SK-N-SH (cell line): ENCODE measurements at regions not wholly inside any gene's neighbourhood (a gene's known extent, or its start where the extent isn't known, plus 50 kb on each side); places are given as distances from the start of the nearest gene placed in this dataset.

Source experiments
- CTCF ChIA-PET: fragments of 300-600, 350-600 bp; formaldehyde crosslinking; extraction: SDS; loops from one replicate; lab custom pipeline; 2021; lab: Yijun Ruan, JAX
- POLR2A ChIA-PET: fragments of 350-600 bp; sonication (Branson Sonifier 250); formaldehyde crosslinking; extraction: SDS; loops from one replicate; lab custom pipeline; 2020; ENCODE audit warnings: antibody characterized with exemption, inconsistent platforms; lab: Yijun Ruan, JAX
- DNase-seq: peaks from one replicate; pipeline ENCODE4 v3.0.0; 2012
- H2AFZ ChIP-seq: fragments of 200-600 bp; sonication (generic); 2 replicates; pipeline ENCODE4 v1.8.1; 2016; ENCODE audit warnings: antibody characterized with exemption, mild to moderate bottlenecking, low read depth
- H3F3A ChIP-seq: fragments of 200-600 bp; sonication (generic); replicated peaks from 2 replicates; pipeline ENCODE3; 2016; ENCODE audit warnings: antibody characterized with exemption, mild to moderate bottlenecking; ENCODE audit not compliant: insufficient read depth
- H3K27ac ChIP-seq, 2 experiments: fragments of 200-500 bp in 1 of 2; fragments of 200-600 bp in 1 of 2; sonication (Bioruptor generic) in 1 of 2; sonication (generic), shearing (Covaris generic) in 1 of 2; 2 replicates each; pipeline versions ENCODE4 v1.5.1 to v1.6.1; 2014 to 2016; ENCODE audit warnings: low read depth in 2 of 2, inconsistent platforms in 1 of 2, low read length in 1 of 2, mild to moderate bottlenecking in 1 of 2, mixed read lengths in 1 of 2
- H3K27me3 ChIP-seq: fragments of 200-600 bp; sonication (generic), shearing (Covaris generic); 2 replicates; pipeline ENCODE4 v1.6.1; 2016; ENCODE audit warnings: mixed run types; ENCODE audit not compliant: insufficient read depth
- H3K36me3 ChIP-seq, 2 experiments: fragments of 200-500 bp in 1 of 2; fragments of 200-600 bp in 1 of 2; sonication (Bioruptor generic) in 1 of 2; sonication (generic) in 1 of 2; replicated peaks in 1 of 2; 2 replicates each; pipeline versions ENCODE3 to v1.5.1; 2014 to 2016; ENCODE audit warnings: low read length in 1 of 2, mild to moderate bottlenecking in 1 of 2; ENCODE audit not compliant: insufficient read depth in 2 of 2, control insufficient read depth in 1 of 2
- H3K4me1 ChIP-seq, 2 experiments: fragments of 200-500 bp in 1 of 2; fragments of 200-600 bp in 1 of 2; sonication (Bioruptor generic) in 1 of 2; sonication (generic), shearing (Covaris generic) in 1 of 2; 2 replicates each; pipeline versions ENCODE4 v1.5.1 to v1.6.1; 2014 to 2016; ENCODE audit warnings: low read depth in 1 of 2, low read length in 1 of 2, mixed run types in 1 of 2; ENCODE audit not compliant: insufficient read depth in 2 of 2, control insufficient read depth in 1 of 2
- H3K4me2 ChIP-seq: fragments of 200-600 bp; sonication (generic), shearing (Covaris generic); 2 replicates; pipeline ENCODE4 v1.6.1; 2017; ENCODE audit warnings: mixed run types
- H3K4me3 ChIP-seq, 2 experiments: fragments of 200-500 bp in 1 of 2; fragments of 200-600 bp in 1 of 2; sonication (Bioruptor generic) in 1 of 2; sonication (generic), shearing (Covaris generic) in 1 of 2; 2 replicates each; pipeline versions ENCODE4 v1.5.1 to v1.8.1; 2014 to 2016; ENCODE audit warnings: low read depth in 2 of 2, inconsistent platforms in 1 of 2, low read length in 1 of 2, mild to moderate bottlenecking in 1 of 2, mixed read lengths in 1 of 2, moderate library complexity in 1 of 2
- H3K79me2 ChIP-seq: fragments of 200-600 bp; sonication (generic); 2 replicates; pipeline ENCODE4 v1.8.1; 2017; ENCODE audit warnings: mild to moderate bottlenecking; ENCODE audit not compliant: insufficient read depth
- H3K9ac ChIP-seq: fragments of 200-600 bp; sonication (generic); 2 replicates; pipeline ENCODE4 v1.6.1; 2017; ENCODE audit warnings: mixed run types
- H3K9me2 ChIP-seq: fragments of 200-600 bp; sonication (generic); 2 replicates; pipeline ENCODE4 v1.6.1; 2017; ENCODE audit warnings: mixed run types
- H3K9me3 ChIP-seq: fragments of 200-600 bp; sonication (generic); 2 replicates; pipeline ENCODE4 v1.6.1; 2017; ENCODE audit warnings: mixed run types, mild to moderate bottlenecking, moderate library complexity
- H4K20me1 ChIP-seq: fragments of 200-600 bp; sonication (generic); 2 replicates; pipeline ENCODE4 v1.6.1; 2017; ENCODE audit warnings: mild to moderate bottlenecking, mixed run types; ENCODE audit not compliant: insufficient read depth
- CTCF ChIP-seq: fragments of 200-600 bp; sonication (generic); IDR thresholded peaks from 2 replicates; pipeline ENCODE4 v1.6.1; 2017; ENCODE audit warnings: antibody characterized with exemption, mild to moderate bottlenecking, moderate library complexity
- EP300 ChIP-seq, 2 experiments: IDR thresholded peaks; 2 replicates each; pipeline versions ENCODE4 v1.4.0 to v1.6.1; 2012; ENCODE audit warnings: borderline replicate concordance in 1 of 2, low read depth in 1 of 2, low read length in 1 of 2
- FOXJ3 ChIP-seq: sonication (generic); formaldehyde crosslinking; IDR thresholded peaks from 2 replicates; pipeline ENCODE4 v1.5.1; 2020; ENCODE audit warnings: mild to moderate bottlenecking, missing genetic modification reagents
- GATA2 ChIP-seq: sonication (generic); formaldehyde crosslinking; IDR thresholded peaks from 2 replicates; pipeline ENCODE4 v1.5.0; 2020; ENCODE audit warnings: mild to moderate bottlenecking, missing genetic modification reagents
- IRF3 ChIP-seq: fragments of 150-350 bp; IDR thresholded peaks from 2 replicates; pipeline ENCODE4 v1.6.1; 2016; ENCODE audit warnings: mild to moderate bottlenecking, low read depth, low read length
- MAX ChIP-seq: IDR thresholded peaks from 2 replicates; pipeline ENCODE4 v1.4.0; 2012; ENCODE audit warnings: low read depth
- MXI1 ChIP-seq: IDR thresholded peaks from 2 replicates; pipeline ENCODE4 v1.6.1; 2012; ENCODE audit warnings: mild to moderate bottlenecking, low read depth, low read length, improper control_type of control experiment
- NFIC ChIP-seq: IDR thresholded peaks from 2 replicates; pipeline ENCODE4 v1.4.0; 2012; ENCODE audit warnings: borderline replicate concordance
- NRF1 ChIP-seq: IDR thresholded peaks from 2 replicates; pipeline ENCODE4 v1.6.1; 2012; ENCODE audit warnings: low read depth, mild to moderate bottlenecking, low read length
- POLR2AphosphoS5 ChIP-seq: IDR thresholded peaks from 2 replicates; pipeline ENCODE4 v1.6.1; 2012; ENCODE audit warnings: low read depth, low read length
- RCOR1 ChIP-seq: fragments of 150-350 bp; IDR thresholded peaks from 2 replicates; pipeline ENCODE4 v1.6.1; 2017; ENCODE audit warnings: antibody characterized with exemption, low read length
- REST ChIP-seq: IDR thresholded peaks from 2 replicates; pipeline ENCODE4 v1.6.1; 2012; ENCODE audit warnings: mild to moderate bottlenecking, low read depth, low read length, moderate library complexity
- RFX5 ChIP-seq: IDR thresholded peaks from 2 replicates; pipeline ENCODE4 v1.6.1; 2012; ENCODE audit warnings: mild to moderate bottlenecking, improper control_type of control experiment, low read length
- RXRA ChIP-seq: IDR thresholded peaks from 2 replicates; pipeline ENCODE4 v1.4.0; 2012; ENCODE audit warnings: low read depth, mild to moderate bottlenecking, borderline replicate concordance
- SMC3 ChIP-seq: IDR thresholded peaks from 2 replicates; pipeline ENCODE4 v1.6.1; 2012; ENCODE audit warnings: low read depth, low read length, improper control_type of control experiment
- TCF12 ChIP-seq: IDR thresholded peaks from 2 replicates; pipeline ENCODE4 v1.4.0; 2012
- TEAD4 ChIP-seq: IDR thresholded peaks from 2 replicates; pipeline ENCODE4 v1.4.0; 2012; ENCODE audit warnings: mild to moderate bottlenecking, borderline replicate concordance; ENCODE audit not compliant: insufficient read depth
- USF2 ChIP-seq: fragments of 150-350 bp; IDR thresholded peaks from 2 replicates; pipeline ENCODE4 v1.6.1; 2017; ENCODE audit warnings: antibody characterized with exemption, low read length, low read depth, borderline replicate concordance
- YY1 ChIP-seq: IDR thresholded peaks from 2 replicates; pipeline ENCODE4 v1.4.0; 2012; ENCODE audit warnings: low read depth, mild to moderate bottlenecking
- WGBS: methylation state at CpG from one replicate; pipeline ENCODE4 v1.1.6; 2017; ENCODE audit warnings: low lambda C conversion rate; 5-methylcytosine and 5-hydroxymethylcytosine counted together

- Histone ChIP-seq H3K9me3 (no peaks in the 10 kb centered on the region), H3K27me3 (no peaks in the 10 kb centered on the region), H3K27ac (no peak overlapping the region), H3K9me2 (no peaks in the 10 kb centered on the region), H3K9ac (no peak overlapping the region), H3K4me3 (no peak overlapping the region), H3K79me2 (no peaks in the 10 kb centered on the region), H2AFZ (peak overlapping the region; percentile 52; the same call in 1 of the 2 replicates), H3K4me1 (peaks cover 0 to 29% of the 10 kb centered on the region in 2 experiments), H3K36me3 (no peaks in the 10 kb centered on the region), H4K20me1 (no peaks in the 10 kb centered on the region), H3K4me2 (no peak overlapping the region), H3F3A (no peaks in the 10 kb centered on the region)
- no peak for TF ChIP-seq TEAD4
- no peak for TF ChIP-seq YY1
- TF ChIP-seq IRF3: no peak
- TF ChIP-seq MXI1: no peak
- no peak for TF ChIP-seq SMC3
- TF ChIP-seq POLR2AphosphoS5: no peak
- no peak for TF ChIP-seq EP300 (IDR thresholded peaks at IDR 0.05; ENCODE audit: borderline replicate concordance in 1 of 2, low read depth in 1 of 2, low read length in 1 of 2)
- no peak for TF ChIP-seq USF2
- TF ChIP-seq GATA2 (CRISPR knock-in tag): no peak
- ChIA-PET POLR2A (no interaction called here), CTCF (no interaction called here)
- no peak for DNase-seq
- 91% methylated on average over 2 of the region's 2 CpGs for WGBS
Measured at GRCh38 chr6:82074556-82074955, 173.0 kb downstream of the IBTK start.

- H3K9me2 ChIP-seq: no peaks in the 10 kb centered on the region
- H3K4me3 ChIP-seq: no peak overlapping the region
- no peaks in the 10 kb centered on the region for H3K9me3 ChIP-seq
- H3K4me2 ChIP-seq: no peak overlapping the region
- 73% methylated on average over 4 of the region's 5 CpGs for WGBS
- no peaks in the 10 kb centered on the region for H3K27me3 ChIP-seq
- DNase-seq: no peak
- H3K9ac ChIP-seq: no peak overlapping the region
- H3F3A ChIP-seq: no peaks in the 10 kb centered on the region
- ChIA-PET CTCF (no interaction called here), POLR2A (no interaction called here)
- no peak overlapping the region for H3K27ac ChIP-seq
- no peak overlapping the region for H2AFZ ChIP-seq
- no peaks in the 10 kb centered on the region for H3K79me2 ChIP-seq
- peaks cover 0 to 29% of the 10 kb centered on the region in 2 experiments for H3K4me1 ChIP-seq
- no peaks in the 10 kb centered on the region for H3K36me3 ChIP-seq
- no peaks in the 10 kb centered on the region for H4K20me1 ChIP-seq
- TF ChIP-seq NRF1: no peak
- TF ChIP-seq RXRA: no peak
- no peak for TF ChIP-seq NFIC
- TF ChIP-seq YY1: no peak
- no peak for TF ChIP-seq RFX5
- TF ChIP-seq TEAD4: no peak
- no peak for TF ChIP-seq FOXJ3 (CRISPR knock-in tag)
- no peak for TF ChIP-seq EP300 (IDR thresholded peaks at IDR 0.05; ENCODE audit: borderline replicate concordance in 1 of 2, low read depth in 1 of 2, low read length in 1 of 2)
- TF ChIP-seq MXI1: no peak
- no peak for TF ChIP-seq RCOR1
- no peak for TF ChIP-seq REST
- no peak for TF ChIP-seq MAX
- TF ChIP-seq TCF12: no peak
- no peak for TF ChIP-seq CTCF
- no peak for TF ChIP-seq IRF3
Measured at GRCh38 chr6:82073484-82073883, 174.1 kb downstream of the IBTK start.
